Parathyroid adenoma (tissue), 2 donors: ENCODE measurements at regions not wholly inside any gene's neighbourhood (a gene's known extent, or its start where the extent isn't known, plus 50 kb on each side); places are given as distances from the start of the nearest gene placed in this dataset.

Experiments used
- H2AFZ ChIP-seq: fragments of 300-600 bp; sonication (generic); one replicate; pipeline ENCODE4 v1.7.0; 2017; ENCODE audit warnings: antibody characterized with exemption, mild to moderate bottlenecking
- H3K27ac ChIP-seq: fragments of 300-600 bp; sonication (generic); one replicate; pipeline ENCODE4 v1.7.0; 2017
- H3K27me3 ChIP-seq: fragments of 300-600 bp; sonication (generic); one replicate; pipeline ENCODE4 v1.7.0; 2017; ENCODE audit warnings: low read length; ENCODE audit not compliant: control insufficient read depth, insufficient read depth
- H3K36me3 ChIP-seq: fragments of 300-600 bp; sonication (generic); one replicate; pipeline ENCODE4 v1.7.0; 2017; ENCODE audit warnings: low read length; ENCODE audit not compliant: control insufficient read depth, insufficient read depth
- H3K4me1 ChIP-seq: fragments of 300-600 bp; sonication (generic); one replicate; pipeline ENCODE4 v1.7.0; 2017; ENCODE audit warnings: control low read depth
- H3K4me2 ChIP-seq: fragments of 300-600 bp; sonication (generic); one replicate; pipeline ENCODE4 v1.7.0; 2017; ENCODE audit warnings: low read length
- H3K4me3 ChIP-seq: fragments of 300-600 bp; sonication (generic); one replicate; pipeline ENCODE4 v1.7.0; 2017; ENCODE audit warnings: low read depth, low read length
- H3K79me2 ChIP-seq: fragments of 300-600 bp; sonication (generic); one replicate; pipeline ENCODE4 v1.7.0; 2017; ENCODE audit warnings: control low read depth
- H3K9ac ChIP-seq: fragments of 300-600 bp; sonication (generic); one replicate; pipeline ENCODE4 v1.7.0; 2017; ENCODE audit warnings: mild to moderate bottlenecking
- H3K9me3 ChIP-seq: fragments of 300-600 bp; sonication (generic); one replicate; pipeline ENCODE4 v1.7.0; 2017; ENCODE audit warnings: low read length; ENCODE audit not compliant: control insufficient read depth
- TF ChIP-seq, protein P1 (sequence below): fragments of 300-600 bp; sonication (generic); IDR thresholded peaks from one replicate; pipeline ENCODE4 v1.7.0; 2017; ENCODE audit warnings: antibody characterized with exemption, mild to moderate bottlenecking
- donor health status: primary hyperparathyroidism.

DNA sequence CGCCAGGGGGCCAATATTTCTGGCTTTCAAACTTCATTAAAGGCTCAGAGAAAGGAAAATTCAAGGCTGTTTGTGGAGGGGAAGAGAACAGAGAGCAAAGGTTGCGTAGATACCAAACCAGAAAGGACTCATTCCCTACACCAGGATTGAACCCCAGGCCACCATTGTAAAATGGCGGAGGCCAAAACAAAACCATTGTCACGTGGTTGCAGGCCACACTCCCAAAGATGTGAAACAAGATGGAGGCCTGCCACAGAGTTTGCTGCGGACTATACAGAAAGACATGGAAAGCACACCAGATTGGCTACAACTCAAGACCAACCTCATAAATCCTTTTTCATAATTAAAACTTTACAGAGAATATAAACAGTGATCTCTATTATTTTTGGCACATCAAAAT, 116.5 kb downstream of the KCNK1 start:
- no peak overlapping the region for H3K27ac ChIP-seq
- H3K9ac ChIP-seq = no peak overlapping the region
- no peak overlapping the region for H2AFZ ChIP-seq
- no peak overlapping the region for H3K4me2 ChIP-seq
- H3K36me3 ChIP-seq = no peaks in the 10 kb centered on the region
- TF ChIP-seq, protein P1, sequence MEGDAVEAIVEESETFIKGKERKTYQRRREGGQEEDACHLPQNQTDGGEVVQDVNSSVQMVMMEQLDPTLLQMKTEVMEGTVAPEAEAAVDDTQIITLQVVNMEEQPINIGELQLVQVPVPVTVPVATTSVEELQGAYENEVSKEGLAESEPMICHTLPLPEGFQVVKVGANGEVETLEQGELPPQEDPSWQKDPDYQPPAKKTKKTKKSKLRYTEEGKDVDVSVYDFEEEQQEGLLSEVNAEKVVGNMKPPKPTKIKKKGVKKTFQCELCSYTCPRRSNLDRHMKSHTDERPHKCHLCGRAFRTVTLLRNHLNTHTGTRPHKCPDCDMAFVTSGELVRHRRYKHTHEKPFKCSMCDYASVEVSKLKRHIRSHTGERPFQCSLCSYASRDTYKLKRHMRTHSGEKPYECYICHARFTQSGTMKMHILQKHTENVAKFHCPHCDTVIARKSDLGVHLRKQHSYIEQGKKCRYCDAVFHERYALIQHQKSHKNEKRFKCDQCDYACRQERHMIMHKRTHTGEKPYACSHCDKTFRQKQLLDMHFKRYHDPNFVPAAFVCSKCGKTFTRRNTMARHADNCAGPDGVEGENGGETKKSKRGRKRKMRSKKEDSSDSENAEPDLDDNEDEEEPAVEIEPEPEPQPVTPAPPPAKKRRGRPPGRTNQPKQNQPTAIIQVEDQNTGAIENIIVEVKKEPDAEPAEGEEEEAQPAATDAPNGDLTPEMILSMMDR = no peak
- no peaks in the 10 kb centered on the region for H3K79me2 ChIP-seq
- no peak overlapping the region for H3K4me3 ChIP-seq
- H3K4me1 ChIP-seq = no peaks in the 10 kb centered on the region
- no peaks in the 10 kb centered on the region for H3K9me3 ChIP-seq
- H3K27me3 ChIP-seq = no peaks in the 10 kb centered on the region

DNA sequence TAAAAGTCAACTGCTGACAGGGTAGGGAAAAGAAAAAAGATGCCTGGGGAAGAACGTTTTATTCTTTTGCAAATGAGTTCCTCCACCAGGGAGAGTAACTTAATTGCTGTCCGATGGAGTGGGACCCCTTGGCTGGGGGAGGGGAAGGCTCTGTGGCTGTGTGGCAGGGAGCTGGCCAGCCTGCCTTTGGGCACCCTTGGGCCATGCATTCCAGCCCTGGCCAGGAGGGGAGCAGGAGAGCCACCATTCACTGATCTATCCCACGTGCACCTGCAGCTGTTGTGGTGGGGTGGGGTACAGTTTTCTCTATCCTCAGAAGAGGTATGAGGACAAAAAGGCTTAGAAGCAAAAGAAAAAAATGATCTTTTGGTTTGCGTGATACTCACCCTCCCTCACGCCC, 116.9 kb downstream of the KCNK1 start:
- Histone ChIP-seq H3K4me2 (no peak overlapping the region), H3K9ac (no peak overlapping the region), H3K79me2 (no peaks in the 10 kb centered on the region), H3K36me3 (no peaks in the 10 kb centered on the region), H3K4me1 (no peaks in the 10 kb centered on the region), H3K27ac (no peak overlapping the region), H3K4me3 (no peak overlapping the region), H3K27me3 (no peaks in the 10 kb centered on the region), H3K9me3 (no peaks in the 10 kb centered on the region), H2AFZ (no peak overlapping the region)
- TF ChIP-seq, protein P1 = no peak

DNA sequence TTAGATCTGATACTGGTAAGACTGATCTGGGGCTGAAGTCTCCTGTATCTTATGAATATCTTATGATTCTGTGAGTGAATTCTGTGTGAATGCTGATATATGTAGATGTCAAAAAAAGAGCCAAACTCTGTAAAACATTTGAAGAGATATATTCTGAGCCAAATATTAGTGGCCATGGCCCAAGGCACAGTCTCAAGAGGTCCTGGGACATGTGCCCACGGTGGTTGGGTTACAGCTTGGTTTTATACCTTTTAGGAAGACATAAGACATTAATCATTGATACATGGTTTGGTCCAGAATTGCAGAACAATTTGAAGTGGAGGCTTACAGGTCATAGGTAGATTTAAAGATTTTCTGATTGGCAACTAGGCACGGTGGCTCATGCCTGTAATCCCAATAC, 118.3 kb downstream of the KCNK1 start:
- H3K36me3 ChIP-seq = no peaks in the 10 kb centered on the region
- no peaks in the 10 kb centered on the region for H3K27me3 ChIP-seq
- no peak overlapping the region for H3K4me2 ChIP-seq
- no peaks in the 10 kb centered on the region for H3K4me1 ChIP-seq
- no peak overlapping the region for H3K27ac ChIP-seq
- H3K9ac ChIP-seq = no peak overlapping the region
- H3K9me3 ChIP-seq = no peaks in the 10 kb centered on the region
- no peak overlapping the region for H2AFZ ChIP-seq
- H3K79me2 ChIP-seq = no peaks in the 10 kb centered on the region
- TF ChIP-seq, protein P1 = no peak
- no peak overlapping the region for H3K4me3 ChIP-seq

DNA sequence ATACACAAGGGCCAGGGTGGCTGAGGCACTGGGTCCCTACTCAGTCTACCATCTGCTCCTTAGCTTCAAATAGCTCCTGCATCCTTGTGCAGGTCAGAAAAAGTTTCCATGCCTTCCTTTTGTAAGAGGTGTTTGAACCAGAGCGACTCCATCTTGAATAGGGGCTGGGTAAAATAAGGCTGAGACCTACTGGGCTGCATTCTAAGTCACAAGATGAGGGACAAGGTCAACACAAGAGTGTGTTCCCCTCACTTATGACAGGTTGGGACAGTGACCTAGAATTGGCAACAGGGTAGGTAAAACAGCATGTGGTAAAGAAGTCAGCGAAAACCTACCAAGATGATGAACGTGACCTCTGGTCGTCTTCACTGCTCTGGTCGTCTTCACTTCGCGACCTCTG, 120.5 kb downstream of the KCNK1 start:
- Histone ChIP-seq H3K4me2 (no peak overlapping the region), H3K27me3 (no peaks in the 10 kb centered on the region), H3K4me1 (no peaks in the 10 kb centered on the region), H3K36me3 (no peaks in the 10 kb centered on the region), H3K9ac (no peak overlapping the region), H3K79me2 (no peaks in the 10 kb centered on the region), H3K9me3 (no peaks in the 10 kb centered on the region), H3K27ac (no peak overlapping the region), H2AFZ (no peak overlapping the region), H3K4me3 (no peak overlapping the region)
- TF ChIP-seq, protein P1 = no peak

DNA sequence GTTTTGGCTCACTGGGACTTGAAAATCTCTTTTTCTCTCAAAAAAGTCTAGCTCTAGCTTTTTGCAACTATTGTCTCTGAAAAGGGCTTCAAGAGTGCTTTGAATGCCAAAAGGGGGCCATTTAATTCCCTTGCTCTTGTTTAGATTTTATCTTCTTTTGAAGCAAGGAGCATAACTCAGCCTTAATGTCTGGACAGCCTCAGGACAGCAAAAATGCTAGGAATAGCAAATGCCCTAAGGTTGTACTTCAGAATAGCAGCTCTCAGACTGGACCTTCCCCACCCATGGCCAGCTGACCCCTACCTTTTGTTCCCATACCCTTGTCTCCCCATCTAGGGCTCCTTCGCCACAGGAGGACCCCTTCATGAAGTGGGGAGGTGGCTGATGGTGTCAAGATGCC, 121.4 kb downstream of the KCNK1 start:
- Histone ChIP-seq H3K9ac (no peak overlapping the region), H3K27ac (no peak overlapping the region), H3K4me2 (no peak overlapping the region), H3K4me1 (no peaks in the 10 kb centered on the region), H3K9me3 (no peaks in the 10 kb centered on the region), H3K79me2 (no peaks in the 10 kb centered on the region), H2AFZ (no peak overlapping the region), H3K27me3 (no peaks in the 10 kb centered on the region), H3K36me3 (no peaks in the 10 kb centered on the region), H3K4me3 (no peak overlapping the region)
- TF ChIP-seq, protein P1 = no peak
